ENCODE measurements at regions not wholly inside any gene's neighbourhood (a gene's known extent, or its start where the extent isn't known, plus 50 kb on each side); places are given as distances from the start of the nearest gene placed in this dataset.

GRCh38 chr2:16195681-16196070 is 255.3 kb downstream of the MYCN start:
- no peaks in the 10 kb centered on the region for H3K79me2 ChIP-seq (ENCODE audit: insufficient read depth, low read length)
- no peaks in the 10 kb centered on the region for H4K20me1 ChIP-seq (ENCODE audit: low read depth, low read length)
- no peak overlapping the region for H3K4me2 ChIP-seq (ENCODE audit: low read depth, low read length, poor library complexity, severe bottlenecking)
- no peaks in the 10 kb centered on the region for H3K9me3 ChIP-seq (ENCODE audit: insufficient read depth, low read length)
- H3K9me2 ChIP-seq (replicated peaks; ENCODE audit: insufficient read depth, low read length): no peaks in the 10 kb centered on the region
- no peaks in the 10 kb centered on the region for H3K36me3 ChIP-seq (ENCODE audit: low read length)
- no peak overlapping the region for H3K27ac ChIP-seq (ENCODE audit: low read depth, low read length)
- no peak overlapping the region for H3K4me3 ChIP-seq (ENCODE audit: insufficient read depth, low read length, poor library complexity, severe bottlenecking)
- no peaks in the 10 kb centered on the region for H3K27me3 ChIP-seq (ENCODE audit: low read length)
- no peaks in the 10 kb centered on the region for H3F3A ChIP-seq (ENCODE audit: insufficient read depth)
- TF ChIP-seq EZH2phosphoT487 (conservative IDR thresholded peaks at IDR 0.05; ENCODE audit: low read length) (no peak), CTCF (IDR thresholded peaks at IDR 0.05; ENCODE audit: insufficient read depth, low read length, poor library complexity, severe bottlenecking) (no peak)
- H3K9ac ChIP-seq (ENCODE audit: low read length): no peak overlapping the region
- H2AFZ ChIP-seq (ENCODE audit: low read depth, low read length, severe bottlenecking): no peak overlapping the region

- no peak overlapping the region for H3K9ac ChIP-seq (ENCODE audit: low read length)
- no peaks in the 10 kb centered on the region for H3K79me2 ChIP-seq (ENCODE audit: insufficient read depth, low read length)
- TF ChIP-seq CTCF (IDR thresholded peaks at IDR 0.05; ENCODE audit: insufficient read depth, low read length, poor library complexity, severe bottlenecking) (no peak), EZH2phosphoT487 (conservative IDR thresholded peaks at IDR 0.05; ENCODE audit: low read length) (no peak)
- no peak overlapping the region for H3K4me2 ChIP-seq (ENCODE audit: low read depth, low read length, poor library complexity, severe bottlenecking)
- H4K20me1 ChIP-seq (ENCODE audit: low read depth, low read length): no peaks in the 10 kb centered on the region
- no peaks in the 10 kb centered on the region for H3F3A ChIP-seq (ENCODE audit: insufficient read depth)
- no peaks in the 10 kb centered on the region for H3K9me3 ChIP-seq (ENCODE audit: insufficient read depth, low read length)
- H3K9me2 ChIP-seq (replicated peaks; ENCODE audit: insufficient read depth, low read length): no peaks in the 10 kb centered on the region
- H3K27ac ChIP-seq (ENCODE audit: low read depth, low read length): no peak overlapping the region
- no peaks in the 10 kb centered on the region for H3K36me3 ChIP-seq (ENCODE audit: low read length)
- no peak overlapping the region for H3K4me3 ChIP-seq (ENCODE audit: insufficient read depth, low read length, poor library complexity, severe bottlenecking)
- H2AFZ ChIP-seq (ENCODE audit: low read depth, low read length, severe bottlenecking): no peak overlapping the region
- no peaks in the 10 kb centered on the region for H3K27me3 ChIP-seq (ENCODE audit: low read length)
Observed at GRCh38 chr2:16194931-16195680, 254.8 kb downstream of the MYCN start.

- TF ChIP-seq EZH2phosphoT487 (conservative IDR thresholded peaks at IDR 0.05; ENCODE audit: low read length): no peak
- no peak for TF ChIP-seq CTCF (IDR thresholded peaks at IDR 0.05; ENCODE audit: insufficient read depth, low read length, poor library complexity, severe bottlenecking)
- Histone ChIP-seq H3K9ac (ENCODE audit: low read length) (no peak overlapping the region), H3K9me2 (replicated peaks; ENCODE audit: insufficient read depth, low read length) (no peaks in the 10 kb centered on the region), H3K27ac (ENCODE audit: low read depth, low read length) (no peak overlapping the region), H3K36me3 (ENCODE audit: low read length) (no peaks in the 10 kb centered on the region), H2AFZ (ENCODE audit: low read depth, low read length, severe bottlenecking) (no peak overlapping the region), H3F3A (ENCODE audit: insufficient read depth) (no peaks in the 10 kb centered on the region), H3K4me3 (ENCODE audit: insufficient read depth, low read length, poor library complexity, severe bottlenecking) (no peak overlapping the region), H3K79me2 (ENCODE audit: insufficient read depth, low read length) (no peaks in the 10 kb centered on the region), H3K27me3 (ENCODE audit: low read length) (no peaks in the 10 kb centered on the region), H3K4me2 (ENCODE audit: low read depth, low read length, poor library complexity, severe bottlenecking) (no peak overlapping the region), H4K20me1 (ENCODE audit: low read depth, low read length) (no peaks in the 10 kb centered on the region), H3K9me3 (ENCODE audit: insufficient read depth, low read length) (no peaks in the 10 kb centered on the region)
Observed at GRCh38 chr2:16194530-16194929, 254.2 kb downstream of the MYCN start.
